Naive thymus-derived CD4-positive, alpha-beta T cell (primary cell): ENCODE measurements at regions not wholly inside any gene's neighbourhood (a gene's known extent, or its start where the extent isn't known, plus 50 kb on each side); places are given as distances from the start of the nearest gene placed in this dataset.
"Not testable (repeated sequence)": the region's sequence is repeated elsewhere in the genome, so short reads cannot be mapped to it uniquely, and the experiment has no call there.

ENCODE experiments used
- ATAC-seq: fragments of 150-1000 bp; cut with Tn5 transposase; 2 replicates; pipeline ENCODE4 v1.10.0; 2021; ENCODE audit warnings: mild to moderate bottlenecking, moderate library complexity
- CTCF ChIA-PET: fragments of 350-600 bp; sonication (Branson Sonifier 250); formaldehyde crosslinking; loops from one replicate; lab custom pipeline; 2021; ENCODE audit warnings: antibody characterized with exemption; lab: Charles Lee
- POLR2A ChIA-PET: fragments of 350-600 bp; sonication (Branson Sonifier 250); formaldehyde crosslinking; loops from one replicate; lab custom pipeline; 2021; ENCODE audit warnings: antibody characterized with exemption, inconsistent platforms; lab: Charles Lee
- DNase-seq, 9 donors: peaks; one replicate each; pipeline versions ENCODE4 v3.0.0 to v3.0.0-alpha.2; 2020 to 2022; ENCODE audit warnings: mixed read lengths in 1 of 9
- H3K27ac ChIP-seq: one replicate; pipeline ENCODE4 v1.7.0; 2013; ENCODE audit warnings: mild to moderate bottlenecking, low read depth, low read length, moderate library complexity
- H3K27me3 ChIP-seq, 2 donors: one replicate each; pipeline ENCODE4 v1.7.0; 2013; ENCODE audit warnings: low read length in 2 of 2, mild to moderate bottlenecking in 2 of 2, moderate library complexity in 2 of 2; ENCODE audit not compliant: control insufficient read depth in 2 of 2, insufficient read depth in 2 of 2
- H3K36me3 ChIP-seq, 3 experiments: 1 replicate in 2 of 3; 2 replicates in 1 of 3; pipeline ENCODE4 v1.7.0; 2013; ENCODE audit warnings: low read length in 3 of 3, mild to moderate bottlenecking in 3 of 3, moderate library complexity in 1 of 3; ENCODE audit not compliant: insufficient read depth in 3 of 3, control insufficient read depth in 2 of 3
- H3K4me1 ChIP-seq, 2 donors: one replicate each; pipeline ENCODE4 v1.7.0; 2013; ENCODE audit warnings: low read length in 2 of 2, mild to moderate bottlenecking in 2 of 2, moderate library complexity in 1 of 2; ENCODE audit not compliant: control insufficient read depth in 2 of 2, insufficient read depth in 2 of 2
- H3K4me3 ChIP-seq: 2 replicates; pipeline ENCODE4 v1.7.0; 2013; ENCODE audit warnings: mild to moderate bottlenecking, low read length
- H3K9me3 ChIP-seq, 3 experiments: 1 replicate in 2 of 3; 2 replicates in 1 of 3; pipeline ENCODE4 v1.7.0; 2013; ENCODE audit warnings: low read length in 3 of 3; ENCODE audit not compliant: control insufficient read depth in 2 of 3
- H3K27ac Mint-ChIP-seq, 9 donors: one replicate each; pipeline ENCODE4 v1.8.0; 2020 to 2022; ENCODE audit warnings: mixed read lengths in 9 of 9, mild to moderate bottlenecking in 8 of 9, moderate library complexity in 5 of 9, inconsistent platforms in 2 of 9
- H3K27me3 Mint-ChIP-seq, 5 donors: one replicate each; pipeline ENCODE4 v1.8.0; 2021 to 2022; ENCODE audit warnings: mixed read lengths in 5 of 5, mild to moderate bottlenecking in 1 of 5
- H3K36me3 Mint-ChIP-seq, 5 donors: one replicate each; pipeline ENCODE4 v1.8.0; 2020 to 2022; ENCODE audit warnings: mixed read lengths in 5 of 5, mild to moderate bottlenecking in 3 of 5, inconsistent platforms in 1 of 5
- H3K4me1 Mint-ChIP-seq, 7 donors: one replicate each; pipeline ENCODE4 v1.8.0; 2020 to 2022; ENCODE audit warnings: mixed read lengths in 7 of 7, mild to moderate bottlenecking in 3 of 7, inconsistent platforms in 1 of 7
- H3K4me3 Mint-ChIP-seq, 10 donors: one replicate each; pipeline ENCODE4 v1.8.0; 2020 to 2022; ENCODE audit warnings: mild to moderate bottlenecking in 10 of 10, mixed read lengths in 10 of 10, moderate library complexity in 6 of 10, inconsistent platforms in 2 of 10
- H3K9me3 Mint-ChIP-seq, 11 donors: one replicate each; pipeline ENCODE4 v1.8.0; 2020 to 2022; ENCODE audit warnings: mixed read lengths in 11 of 11, mild to moderate bottlenecking in 4 of 11, inconsistent platforms in 1 of 11, moderate library complexity in 1 of 11
- intact Hi-C, 2 donors: fragments of 100-400 bp; cut with micrococcal nuclease; formaldehyde crosslinking; loops; one replicate each; pipeline ENCODE4 v1.15.1; 2023

DNA sequence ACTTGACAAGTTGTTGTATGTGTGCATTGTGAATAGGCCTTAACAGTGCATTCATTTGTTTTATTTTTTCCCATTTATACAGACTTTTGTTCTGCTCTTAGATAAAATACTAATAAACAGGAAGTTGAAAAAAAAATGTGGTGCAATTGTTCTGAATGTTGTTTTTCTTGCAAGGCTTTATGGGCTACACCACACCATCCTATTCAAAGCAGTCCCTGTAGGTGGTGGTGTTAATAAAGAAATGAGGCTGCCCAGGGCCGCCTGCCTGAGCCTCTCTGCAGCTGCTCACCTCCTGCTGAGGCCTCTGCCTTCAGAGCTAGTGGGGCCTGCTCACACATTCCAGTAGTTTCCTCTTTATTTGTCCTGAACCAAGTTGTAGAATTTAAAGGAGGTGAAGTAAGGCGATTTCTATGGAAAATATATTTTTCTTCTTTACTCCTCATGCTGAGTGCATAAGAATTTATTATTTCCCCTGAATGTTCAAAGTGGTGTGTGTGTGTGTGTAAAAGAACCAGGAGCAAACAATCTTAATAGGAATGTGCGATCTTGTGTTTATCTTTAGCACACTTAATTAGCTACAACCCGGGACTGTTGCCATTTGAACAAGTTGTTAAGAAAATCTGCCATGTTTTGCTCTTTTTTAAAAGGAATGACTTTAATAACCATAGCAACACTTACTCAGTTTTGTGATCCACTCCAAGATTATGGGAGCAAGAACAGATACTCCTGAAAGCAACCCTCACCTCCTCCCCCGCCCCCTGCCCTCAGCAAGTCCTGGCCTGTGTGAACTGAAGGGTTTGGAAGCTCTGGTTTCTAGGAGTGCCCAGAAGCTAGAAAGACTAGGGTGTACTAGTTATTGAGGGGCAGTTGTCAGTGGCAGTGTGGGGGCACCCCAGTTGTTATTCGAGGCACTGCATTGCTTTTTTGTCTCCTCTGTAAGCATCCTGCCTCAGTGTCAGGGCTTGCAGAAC lies 251.6 kb upstream of the PLGLB2 start:
- H3K9me3 Mint-ChIP-seq, H3K27me3 ChIP-seq, H3K9me3 ChIP-seq, intact Hi-C loops, H3K27ac ChIP-seq, H3K36me3 Mint-ChIP-seq, H3K4me3 Mint-ChIP-seq, H3K27me3 Mint-ChIP-seq, POLR2A ChIA-PET, H3K4me3 ChIP-seq, H3K36me3 ChIP-seq, H3K27ac Mint-ChIP-seq, CTCF ChIA-PET: not testable (repeated sequence)
- DNase-seq (peak in 6 of 9 donors; percentile 49 to 80 (median 68)), ATAC-seq (peak; percentile 94)
- peaks cover 0 to 21% of the 10 kb centered on the region in 2 donors for H3K4me1 ChIP-seq
- peaks cover 5 to 27% (median 16%) of the 10 kb centered on the region in 7 donors for H3K4me1 Mint-ChIP-seq

DNA sequence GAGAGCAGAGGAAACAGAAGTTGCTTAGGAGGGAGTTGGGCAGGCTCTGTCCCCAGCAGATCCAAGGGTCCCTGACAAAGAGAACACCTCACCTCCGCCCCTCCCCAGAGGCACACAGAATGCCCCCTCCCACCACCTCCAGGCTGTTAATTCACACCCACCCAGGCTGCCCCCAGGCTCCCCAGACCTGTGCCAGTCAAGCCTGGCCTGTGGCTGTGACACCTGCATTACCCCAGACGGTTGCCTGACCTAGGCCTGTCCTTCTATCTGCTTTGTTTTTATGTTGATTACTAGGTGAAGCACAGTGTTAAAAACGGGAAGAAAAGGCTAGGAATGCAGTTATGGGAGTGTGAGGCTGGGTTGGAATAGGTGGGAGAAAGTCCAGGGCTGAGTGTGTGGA lies 250.8 kb upstream of the PLGLB2 start:
- Mint-ChIP-seq H3K4me1 (peaks cover 5 to 24% (median 14%) of the 10 kb centered on the region in 7 donors), H3K27ac (peak overlapping the region in 1 of 9 donors; percentile 37)
- H3K4me3 Mint-ChIP-seq, H3K27me3 Mint-ChIP-seq, intact Hi-C loops, H3K36me3 Mint-ChIP-seq, H3K9me3 ChIP-seq, DNase-seq, POLR2A ChIA-PET, H3K9me3 Mint-ChIP-seq, H3K27me3 ChIP-seq, H3K27ac ChIP-seq, H3K4me3 ChIP-seq, H3K36me3 ChIP-seq, ATAC-seq: not testable (repeated sequence)
- peaks cover 0 to 21% of the 10 kb centered on the region in 2 donors for H3K4me1 ChIP-seq
- CTCF ChIA-PET, result interaction anchor here (0.6 kb wide), 1 partner anchor 661 kb away, joined by 3 read pairs; no protein-coding TSS in a partner anchor

DNA sequence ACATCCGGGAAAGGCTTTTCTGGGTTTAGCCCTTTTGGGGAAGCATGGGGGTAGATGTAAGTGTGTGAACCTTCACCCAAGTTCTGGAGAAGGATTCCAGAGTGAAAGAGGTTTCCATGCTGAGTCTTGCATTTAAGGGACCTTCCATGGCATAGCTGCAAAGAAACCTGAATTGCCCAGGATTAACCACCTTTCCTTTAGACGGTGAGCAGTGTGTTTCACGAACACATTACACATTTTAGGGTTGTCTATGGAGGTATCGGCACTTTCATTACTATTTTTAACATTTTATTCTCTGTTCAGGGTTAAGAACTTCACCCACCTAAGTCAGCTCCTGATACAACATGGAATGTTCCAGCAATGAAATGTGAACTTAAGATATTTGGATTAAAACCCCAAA lies 250.2 kb upstream of the PLGLB2 start:
- ATAC-seq, DNase-seq, H3K36me3 Mint-ChIP-seq, H3K4me3 ChIP-seq, H3K9me3 ChIP-seq, H3K27me3 Mint-ChIP-seq, POLR2A ChIA-PET, H3K27ac ChIP-seq, intact Hi-C loops, H3K9me3 Mint-ChIP-seq, H3K27me3 ChIP-seq, H3K36me3 ChIP-seq, CTCF ChIA-PET: not testable (repeated sequence)
- Mint-ChIP-seq H3K4me1 (peaks cover 5 to 22% (median 14%) of the 10 kb centered on the region in 7 donors), H3K27ac (peak overlapping the region in 3 of 9 donors; percentile 28 to 60 (median 37)), H3K4me3 (peak overlapping the region in 1 of 10 donors; percentile 12)
- peaks cover 0 to 21% of the 10 kb centered on the region in 2 donors for H3K4me1 ChIP-seq

DNA sequence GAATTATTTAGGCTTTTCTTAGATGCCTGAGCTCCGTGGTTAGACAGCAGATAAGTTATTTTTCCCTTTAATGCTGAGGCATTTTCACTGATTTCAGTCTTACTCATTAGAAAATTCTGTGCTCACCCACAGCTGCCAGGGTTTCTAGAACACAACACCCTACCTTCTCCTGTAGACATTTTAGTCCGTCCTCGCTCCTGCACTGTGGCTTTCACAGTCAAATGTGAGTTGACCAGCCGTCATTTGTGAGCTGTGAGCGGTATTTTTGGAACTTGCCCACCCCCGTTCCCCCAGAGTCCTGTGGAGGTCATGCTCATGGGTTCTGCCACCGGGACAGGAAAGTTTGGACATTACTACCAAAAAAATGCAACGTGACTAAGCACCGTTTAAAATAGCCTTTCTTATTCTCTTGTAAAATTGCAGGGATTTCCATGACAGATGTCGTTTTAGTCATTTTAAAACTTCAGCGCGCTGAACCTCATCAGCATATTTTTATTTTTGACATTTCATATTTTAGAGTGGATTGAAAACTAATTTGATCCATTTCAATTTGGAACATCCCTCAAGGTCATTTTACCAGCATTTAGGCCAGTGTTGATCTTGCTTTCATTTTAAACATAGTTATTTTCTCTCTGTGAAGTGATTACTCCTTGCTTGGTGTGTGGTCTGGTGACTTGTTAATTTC lies 249.6 kb upstream of the PLGLB2 start:
- DNase-seq, result peak in 1 of 9 donors; percentile 64
- peaks cover 0 to 21% of the 10 kb centered on the region in 2 donors for H3K4me1 ChIP-seq
- H3K27me3 ChIP-seq, H3K4me3 ChIP-seq, H3K9me3 ChIP-seq, POLR2A ChIA-PET, H3K27me3 Mint-ChIP-seq, intact Hi-C loops, CTCF ChIA-PET, H3K36me3 ChIP-seq, ATAC-seq, H3K36me3 Mint-ChIP-seq, H3K9me3 Mint-ChIP-seq: not testable (repeated sequence)
- Mint-ChIP-seq H3K4me1 (peaks cover 5 to 22% (median 14%) of the 10 kb centered on the region in 7 donors), H3K27ac (peak overlapping the region in 3 of 9 donors; percentile 37 to 86 (median 62)), H3K4me3 (peak overlapping the region in 2 of 10 donors; percentile 43 to 55)
- peak overlapping the region; percentile 35 for H3K27ac ChIP-seq

DNA sequence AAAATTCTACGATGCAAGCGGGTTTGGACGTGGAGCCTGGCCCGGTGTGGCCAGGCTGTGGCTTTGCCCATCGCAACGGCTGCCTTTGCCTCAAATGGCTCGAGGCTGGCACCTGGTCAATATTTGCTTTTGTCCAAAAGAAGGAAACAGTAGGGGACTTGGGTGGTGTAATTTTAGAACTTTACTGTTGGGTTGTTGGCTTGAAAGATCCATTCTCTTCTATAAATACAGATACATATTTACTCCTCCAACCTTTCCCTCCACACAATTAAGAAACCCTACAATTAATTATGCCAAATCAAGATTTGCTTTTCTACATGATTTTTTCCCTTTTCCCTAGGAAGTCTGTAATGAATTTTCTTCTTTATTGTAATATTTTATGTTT lies 249.0 kb upstream of the PLGLB2 start:
- ATAC-seq, H3K27ac Mint-ChIP-seq, CTCF ChIA-PET, H3K9me3 ChIP-seq, H3K4me3 ChIP-seq, H3K36me3 Mint-ChIP-seq, intact Hi-C loops, POLR2A ChIA-PET, H3K4me3 Mint-ChIP-seq, H3K27me3 ChIP-seq, DNase-seq, H3K36me3 ChIP-seq, H3K9me3 Mint-ChIP-seq, H3K27me3 Mint-ChIP-seq: not testable (repeated sequence)
- H3K4me1 Mint-ChIP-seq, result peaks cover 5 to 20% (median 14%) of the 10 kb centered on the region in 7 donors
- peaks cover 0 to 21% of the 10 kb centered on the region in 2 donors for H3K4me1 ChIP-seq
- peak overlapping the region; percentile 35 for H3K27ac ChIP-seq

DNA sequence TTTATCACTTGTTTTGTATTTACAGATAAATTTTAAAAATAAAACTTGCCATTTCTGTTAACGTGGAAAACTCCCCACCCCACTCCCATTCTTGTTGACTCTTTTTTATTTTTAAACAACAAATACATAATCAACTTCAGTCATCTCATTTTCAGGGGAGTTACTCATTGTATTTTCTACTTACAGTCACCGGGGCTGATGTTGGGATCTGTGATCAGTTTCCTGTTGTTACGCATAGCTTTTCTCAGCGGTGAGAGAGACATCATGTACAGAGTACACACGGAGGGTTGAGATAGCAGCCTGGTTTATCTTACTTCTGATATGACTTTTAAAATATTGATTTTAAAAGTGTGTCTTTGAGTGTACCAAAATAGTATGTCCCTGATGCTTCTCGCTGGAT lies 248.0 kb upstream of the PLGLB2 start:
- DNase-seq, result peak in 3 of 9 donors; percentile 28 to 47 (median 45)
- Histone ChIP-seq H3K27ac (peak overlapping the region; percentile 60), H3K4me1 (peaks cover 0 to 19% of the 10 kb centered on the region in 2 donors)
- H3K27me3 Mint-ChIP-seq, H3K9me3 ChIP-seq, H3K36me3 ChIP-seq, H3K36me3 Mint-ChIP-seq, POLR2A ChIA-PET, H3K4me3 ChIP-seq, H3K27me3 ChIP-seq, CTCF ChIA-PET, intact Hi-C loops, H3K9me3 Mint-ChIP-seq: not testable (repeated sequence)
- H3K4me1 Mint-ChIP-seq, result peaks cover 2 to 15% (median 13%) of the 10 kb centered on the region in 7 donors
- peak; percentile 78 for ATAC-seq
- H3K4me3 Mint-ChIP-seq, result peak overlapping the region in 9 of 10 donors; percentile 56 to 80 (median 71)
- peak overlapping the region; percentile 92 to 98 (median 94) for H3K27ac Mint-ChIP-seq
